A673 (cell line): ENCODE measurements at regions not wholly inside any gene's neighbourhood (a gene's known extent, or its start where the extent isn't known, plus 50 kb on each side); places are given as distances from the start of the nearest gene placed in this dataset.
"Not testable (repeated sequence)": the region's sequence is repeated elsewhere in the genome, so short reads cannot be mapped to it uniquely, and the experiment has no call there.

Source experiments
- EZH2 ChIP-seq: fragments of 200-600 bp; sonication (generic); IDR thresholded peaks from 2 replicates; pipeline ENCODE4 v1.6.1; 2017; ENCODE audit warnings: borderline replicate concordance, low read depth, mild to moderate bottlenecking, mixed read lengths, antibody characterized with exemption, low read length; ENCODE audit not compliant: poor library complexity, severe bottlenecking
- TF ChIP-seq, protein P1 (sequence below): fragments of 300-800, 200-600 bp; sonication (generic); conservative IDR thresholded peaks from 2 replicates; pipeline ENCODE4 v1.5.1; 2017; ENCODE audit warnings: low read depth, mild to moderate bottlenecking, antibody characterized with exemption, low read length, moderate library complexity, mixed read lengths

DNA sequence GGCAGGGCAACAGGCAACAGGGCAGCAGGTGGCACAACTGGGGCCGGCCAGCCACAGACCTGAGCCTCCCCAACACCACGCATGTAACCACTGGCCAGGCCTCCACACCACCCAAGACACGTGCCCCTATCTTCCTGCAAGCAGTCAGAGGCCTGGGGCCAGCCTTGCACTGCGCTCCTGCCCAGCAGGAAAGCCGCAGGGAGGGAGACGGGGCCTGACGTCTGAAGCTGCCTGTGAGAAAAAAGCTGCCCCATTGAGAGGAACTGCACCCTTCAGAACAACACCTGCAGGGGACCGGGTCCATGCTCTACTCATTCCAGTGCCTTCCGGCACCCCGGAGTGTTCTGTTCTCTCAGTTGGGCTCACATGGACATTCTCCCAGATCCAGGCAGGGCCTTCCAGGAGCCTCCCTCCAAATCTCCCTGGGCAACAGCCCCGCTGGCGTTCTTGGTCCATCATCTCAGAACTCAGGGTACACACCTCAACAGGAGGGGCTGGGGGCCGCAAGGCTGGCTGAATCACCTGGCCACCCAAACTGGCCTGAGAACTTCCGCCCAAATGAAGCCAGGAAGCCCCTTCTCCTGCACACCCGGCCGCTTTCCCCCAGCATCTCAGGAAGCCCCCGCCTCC is 5403.6 kb upstream of the TPTE start:
- TF ChIP-seq, protein P1, sequence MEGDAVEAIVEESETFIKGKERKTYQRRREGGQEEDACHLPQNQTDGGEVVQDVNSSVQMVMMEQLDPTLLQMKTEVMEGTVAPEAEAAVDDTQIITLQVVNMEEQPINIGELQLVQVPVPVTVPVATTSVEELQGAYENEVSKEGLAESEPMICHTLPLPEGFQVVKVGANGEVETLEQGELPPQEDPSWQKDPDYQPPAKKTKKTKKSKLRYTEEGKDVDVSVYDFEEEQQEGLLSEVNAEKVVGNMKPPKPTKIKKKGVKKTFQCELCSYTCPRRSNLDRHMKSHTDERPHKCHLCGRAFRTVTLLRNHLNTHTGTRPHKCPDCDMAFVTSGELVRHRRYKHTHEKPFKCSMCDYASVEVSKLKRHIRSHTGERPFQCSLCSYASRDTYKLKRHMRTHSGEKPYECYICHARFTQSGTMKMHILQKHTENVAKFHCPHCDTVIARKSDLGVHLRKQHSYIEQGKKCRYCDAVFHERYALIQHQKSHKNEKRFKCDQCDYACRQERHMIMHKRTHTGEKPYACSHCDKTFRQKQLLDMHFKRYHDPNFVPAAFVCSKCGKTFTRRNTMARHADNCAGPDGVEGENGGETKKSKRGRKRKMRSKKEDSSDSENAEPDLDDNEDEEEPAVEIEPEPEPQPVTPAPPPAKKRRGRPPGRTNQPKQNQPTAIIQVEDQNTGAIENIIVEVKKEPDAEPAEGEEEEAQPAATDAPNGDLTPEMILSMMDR, result not testable (repeated sequence)
- not testable (repeated sequence) for TF ChIP-seq EZH2
